ENCODE measurements at regions not wholly inside any gene's neighbourhood (a gene's known extent, or its start where the extent isn't known, plus 50 kb on each side); places are given as distances from the start of the nearest gene placed in this dataset.

DNA sequence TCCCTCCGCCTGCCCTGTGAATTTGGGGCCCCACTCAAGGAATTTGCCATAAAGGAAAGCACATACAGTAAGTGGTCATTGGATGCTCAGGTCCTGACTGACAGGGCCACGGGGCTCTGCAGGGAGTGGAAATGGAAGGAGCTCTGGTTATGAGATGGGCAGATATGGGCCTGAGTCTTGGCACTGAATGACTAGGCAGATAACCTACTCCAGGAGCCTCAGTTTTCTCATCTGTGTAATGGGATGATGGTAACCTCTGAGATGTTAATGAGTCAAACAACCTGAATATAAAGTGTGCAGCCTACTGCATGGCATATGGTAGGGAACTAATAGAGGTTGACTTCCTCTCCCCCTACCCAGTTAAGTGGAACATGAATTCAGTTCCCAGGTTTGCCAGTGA lies 56.4 kb upstream of the NAA20 start:
- Histone ChIP-seq H3K79me2 (ENCODE audit: insufficient read depth, low read length) (no peaks in the 10 kb centered on the region), H3K27me3 (ENCODE audit: control insufficient read depth in 2 of 2, insufficient read depth in 2 of 2, low read length in 2 of 2) (no peaks in the 10 kb centered on the region), H3K4me2 (replicated peaks; ENCODE audit: extremely low read depth, low read length, poor library complexity, severe bottlenecking) (no peak overlapping the region), H3K27ac (ENCODE audit: low read depth in 1 of 2, low read length in 2 of 2) (no peak overlapping the region), H3K36me3 (replicated peaks in 1 of 2; ENCODE audit: control insufficient read depth in 1 of 2, insufficient read depth in 2 of 2, low read length in 2 of 2) (peaks cover 86 to 98% of the 10 kb centered on the region in 2 donors), H3K4me1 (ENCODE audit: control insufficient read depth in 1 of 2, insufficient read depth in 2 of 2, low read length in 2 of 2) (peaks cover 11 to 23% of the 10 kb centered on the region in 2 donors), H3K9me3 (replicated peaks in 1 of 2; ENCODE audit: control insufficient read depth in 1 of 2, insufficient read depth in 1 of 2, low read length in 2 of 2) (no peaks in the 10 kb centered on the region), H2AFZ (ENCODE audit: insufficient read depth, low read depth, low read length, poor library complexity, severe bottlenecking) (no peak overlapping the region), H3K9ac (ENCODE audit: insufficient read depth, low read length, poor library complexity, severe bottlenecking) (no peak overlapping the region), H3K4me3 (replicated peaks in 1 of 3; ENCODE audit: low read depth in 2 of 3, low read length in 3 of 3) (no peak overlapping the region), H4K20me1 (ENCODE audit: insufficient read depth, low read length) (peaks cover 25% of the 10 kb centered on the region)
- H3K4me1 Mint-ChIP-seq: peaks cover 25% of the 10 kb centered on the region
- H3K27me3 Mint-ChIP-seq (ENCODE audit: low read depth in 3 of 3): no peaks in the 10 kb centered on the region
- no CpG with 5 or more reads among the region's 2 CpGs for WGBS (ENCODE audit: insufficient coverage)
- intact Hi-C loops (cut with micrococcal nuclease): no loop called here
- no peak overlapping the region for H3K4me3 Mint-ChIP-seq
- TF ChIP-seq, protein P1, sequence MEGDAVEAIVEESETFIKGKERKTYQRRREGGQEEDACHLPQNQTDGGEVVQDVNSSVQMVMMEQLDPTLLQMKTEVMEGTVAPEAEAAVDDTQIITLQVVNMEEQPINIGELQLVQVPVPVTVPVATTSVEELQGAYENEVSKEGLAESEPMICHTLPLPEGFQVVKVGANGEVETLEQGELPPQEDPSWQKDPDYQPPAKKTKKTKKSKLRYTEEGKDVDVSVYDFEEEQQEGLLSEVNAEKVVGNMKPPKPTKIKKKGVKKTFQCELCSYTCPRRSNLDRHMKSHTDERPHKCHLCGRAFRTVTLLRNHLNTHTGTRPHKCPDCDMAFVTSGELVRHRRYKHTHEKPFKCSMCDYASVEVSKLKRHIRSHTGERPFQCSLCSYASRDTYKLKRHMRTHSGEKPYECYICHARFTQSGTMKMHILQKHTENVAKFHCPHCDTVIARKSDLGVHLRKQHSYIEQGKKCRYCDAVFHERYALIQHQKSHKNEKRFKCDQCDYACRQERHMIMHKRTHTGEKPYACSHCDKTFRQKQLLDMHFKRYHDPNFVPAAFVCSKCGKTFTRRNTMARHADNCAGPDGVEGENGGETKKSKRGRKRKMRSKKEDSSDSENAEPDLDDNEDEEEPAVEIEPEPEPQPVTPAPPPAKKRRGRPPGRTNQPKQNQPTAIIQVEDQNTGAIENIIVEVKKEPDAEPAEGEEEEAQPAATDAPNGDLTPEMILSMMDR (IDR thresholded peaks at IDR 0.05): no peak
- H3K9me3 Mint-ChIP-seq: no peaks in the 10 kb centered on the region
- peaks cover 95 to 100% of the 10 kb centered on the region in 2 donors for H3K36me3 Mint-ChIP-seq
- no peak overlapping the region for H3K27ac Mint-ChIP-seq
- no peak for DNase-seq

DNA sequence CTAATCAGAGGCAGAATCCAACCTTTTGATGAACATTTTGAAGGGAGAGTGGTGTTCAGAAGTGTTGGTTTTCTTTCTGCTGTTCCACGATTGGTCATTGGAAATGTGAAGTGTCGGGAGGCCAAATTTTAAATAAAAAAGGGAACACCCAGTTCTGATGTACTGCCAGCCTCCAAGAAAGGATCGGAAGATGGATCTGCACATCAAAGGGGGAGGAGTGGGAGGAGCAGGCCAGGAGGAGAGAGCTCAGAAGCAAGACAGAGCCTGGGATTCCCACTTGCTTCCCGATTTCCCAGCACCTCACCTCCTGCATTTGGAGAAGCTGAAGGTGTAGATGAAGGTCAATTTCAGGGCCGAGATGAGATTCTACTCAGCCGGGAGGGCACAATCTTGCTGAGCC lies 55.9 kb upstream of the NAA20 start:
- DNase-seq: no peak
- peaks cover 88 to 100% of the 10 kb centered on the region in 2 donors for H3K36me3 ChIP-seq (replicated peaks in 1 of 2; ENCODE audit: control insufficient read depth in 1 of 2, insufficient read depth in 2 of 2, low read length in 2 of 2)
- TF ChIP-seq, protein P1 (IDR thresholded peaks at IDR 0.05): no peak
- no peaks in the 10 kb centered on the region for H3K9me3 ChIP-seq (replicated peaks in 1 of 2; ENCODE audit: control insufficient read depth in 1 of 2, insufficient read depth in 1 of 2, low read length in 2 of 2)
- H3K4me1 ChIP-seq (ENCODE audit: control insufficient read depth in 1 of 2, insufficient read depth in 2 of 2, low read length in 2 of 2): peaks cover 11 to 23% of the 10 kb centered on the region in 2 donors
- no peak overlapping the region for H3K4me3 ChIP-seq (replicated peaks in 1 of 3; ENCODE audit: low read depth in 2 of 3, low read length in 3 of 3)
- no peak overlapping the region for H2AFZ ChIP-seq (ENCODE audit: insufficient read depth, low read depth, low read length, poor library complexity, severe bottlenecking)
- no peak overlapping the region for H3K27ac Mint-ChIP-seq
- H3K27me3 ChIP-seq (ENCODE audit: control insufficient read depth in 2 of 2, insufficient read depth in 2 of 2, low read length in 2 of 2): no peaks in the 10 kb centered on the region
- peaks cover 24% of the 10 kb centered on the region for H4K20me1 ChIP-seq (ENCODE audit: insufficient read depth, low read length)
- H3K4me2 ChIP-seq (replicated peaks; ENCODE audit: extremely low read depth, low read length, poor library complexity, severe bottlenecking): no peak overlapping the region
- peaks cover 25% of the 10 kb centered on the region for H3K4me1 Mint-ChIP-seq
- H3K36me3 Mint-ChIP-seq: peaks cover 97 to 100% of the 10 kb centered on the region in 2 donors
- H3K79me2 ChIP-seq (ENCODE audit: insufficient read depth, low read length): no peaks in the 10 kb centered on the region
- WGBS (ENCODE audit: insufficient coverage): 98% methylated on average over 5 of the region's 6 CpGs
- intact Hi-C loops (cut with micrococcal nuclease): no loop called here
- H3K9ac ChIP-seq (ENCODE audit: insufficient read depth, low read length, poor library complexity, severe bottlenecking): no peak overlapping the region
- no peaks in the 10 kb centered on the region for H3K27me3 Mint-ChIP-seq (ENCODE audit: low read depth in 3 of 3)
- no peak overlapping the region for H3K27ac ChIP-seq (ENCODE audit: low read depth in 1 of 2, low read length in 2 of 2)
- H3K4me3 Mint-ChIP-seq: no peak overlapping the region
- no peaks in the 10 kb centered on the region for H3K9me3 Mint-ChIP-seq
